Stimulated activated CD4-positive, alpha-beta T cell treated with anti-CD3 and anti-CD28 coated beads, Interleukin-4, amount 100 ng/mL, for 4 hours (primary cell): ENCODE measurements at regions not wholly inside any gene's neighbourhood (a gene's known extent, or its start where the extent isn't known, plus 50 kb on each side); places are given as distances from the start of the nearest gene placed in this dataset.
A peak's percentile ranks its signal among the peaks of the same experiment; 100 is the strongest.
"Not testable (repeated sequence)": the region's sequence is repeated elsewhere in the genome, so short reads cannot be mapped to it uniquely, and the experiment has no call there.

Experiments used
- DNase-seq, 2 experiments: peaks; one replicate each; pipeline ENCODE4 v3.0.0-alpha.2; 2020

- DNase-seq = no peak
Measured at GRCh38 chr10:45199205-45199740, 116.1 kb downstream of the OR13A1 start.

DNA sequence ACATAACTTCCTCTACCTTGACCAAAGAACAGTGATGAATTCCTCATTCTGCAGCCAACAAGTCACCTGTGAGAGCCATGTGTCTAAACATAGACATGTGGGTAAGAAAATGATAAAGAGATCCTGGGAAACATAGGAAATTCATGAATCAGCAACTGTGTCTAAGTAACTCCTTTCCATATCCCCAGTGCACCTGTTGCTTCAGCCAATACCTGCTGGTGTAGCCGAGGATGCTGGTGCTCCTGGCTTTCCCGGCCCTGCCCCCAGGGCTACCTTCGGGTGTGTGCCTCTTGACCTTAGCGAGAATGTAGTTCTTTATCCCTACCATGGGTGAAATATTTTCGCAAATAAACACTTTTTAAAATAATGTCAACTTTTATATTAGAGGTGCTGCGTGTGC is 114.1 kb downstream of the OR13A1 start:
- DNase-seq = no peak

- no peak for DNase-seq
Measured at GRCh38 chr10:45202242-45202641, 113.2 kb downstream of the OR13A1 start.

DNA sequence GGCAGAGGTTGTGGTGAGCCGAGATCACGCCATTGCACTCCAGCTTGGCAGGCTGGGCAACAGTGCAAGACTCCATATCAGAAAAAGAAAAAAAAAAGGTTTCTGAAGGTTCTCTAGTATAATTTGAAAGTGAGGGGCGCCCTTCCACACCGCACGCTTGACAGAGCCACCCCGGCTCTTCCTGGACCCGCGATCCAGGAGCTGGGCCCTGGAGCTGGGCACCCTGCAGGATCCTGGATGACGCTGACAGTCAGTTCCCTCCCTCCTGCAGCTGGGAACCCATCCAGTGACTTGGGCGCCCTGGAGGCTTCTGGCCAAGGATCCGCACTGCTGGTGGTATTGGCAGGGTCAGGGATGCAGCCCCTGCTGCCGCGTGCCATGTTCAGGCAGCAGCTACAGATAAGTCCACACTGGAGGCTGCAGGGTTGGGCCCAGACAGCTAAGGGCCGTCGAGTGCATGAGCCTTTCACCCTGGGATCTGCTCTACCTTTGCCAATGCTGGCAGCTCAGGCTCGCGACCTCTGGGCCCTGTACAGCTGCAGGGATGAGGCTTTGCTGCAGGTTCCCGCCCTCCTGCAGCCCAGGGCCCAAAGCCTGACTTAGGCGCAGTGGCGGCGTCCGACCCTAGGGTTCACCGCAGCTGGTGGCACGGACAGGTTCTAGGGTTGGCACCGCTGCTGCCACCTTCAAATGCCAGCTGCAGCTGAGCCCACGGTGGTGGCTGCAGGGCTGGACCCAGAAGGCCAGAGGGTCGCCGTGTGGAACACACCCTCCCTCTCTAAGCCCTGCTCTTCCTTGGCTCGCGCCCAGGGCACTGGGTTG is 110.2 kb downstream of the OR13A1 start:
- no peak for DNase-seq

GRCh38 chr10:45209888-45210287 is 105.5 kb downstream of the OR13A1 start:
- DNase-seq = no peak

GRCh38 chr10:45211576-45211975 is 103.8 kb downstream of the OR13A1 start:
- DNase-seq = no peak

DNA sequence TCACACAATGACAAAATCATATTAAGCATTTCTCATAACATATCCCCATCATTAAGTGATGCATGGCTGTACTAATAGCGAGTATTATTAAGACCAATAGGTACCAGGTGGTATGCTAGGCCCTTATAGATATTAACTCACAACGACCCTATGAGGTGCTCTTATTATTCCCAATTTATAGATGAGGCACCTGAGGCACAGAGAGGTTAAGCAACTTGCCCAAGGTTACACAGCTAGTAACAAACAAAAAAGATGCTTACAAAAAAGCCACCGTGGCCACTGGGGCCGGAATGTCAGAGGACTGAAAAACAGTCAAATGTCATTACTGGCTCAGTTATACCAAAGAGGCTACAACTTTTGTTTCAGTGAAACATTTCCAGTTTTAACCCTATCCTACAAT is 96.0 kb downstream of the OR13A1 start:
- DNase-seq = no peak

- DNase-seq = no peak
Measured at GRCh38 chr10:45220931-45221330, 94.5 kb downstream of the OR13A1 start.

DNA sequence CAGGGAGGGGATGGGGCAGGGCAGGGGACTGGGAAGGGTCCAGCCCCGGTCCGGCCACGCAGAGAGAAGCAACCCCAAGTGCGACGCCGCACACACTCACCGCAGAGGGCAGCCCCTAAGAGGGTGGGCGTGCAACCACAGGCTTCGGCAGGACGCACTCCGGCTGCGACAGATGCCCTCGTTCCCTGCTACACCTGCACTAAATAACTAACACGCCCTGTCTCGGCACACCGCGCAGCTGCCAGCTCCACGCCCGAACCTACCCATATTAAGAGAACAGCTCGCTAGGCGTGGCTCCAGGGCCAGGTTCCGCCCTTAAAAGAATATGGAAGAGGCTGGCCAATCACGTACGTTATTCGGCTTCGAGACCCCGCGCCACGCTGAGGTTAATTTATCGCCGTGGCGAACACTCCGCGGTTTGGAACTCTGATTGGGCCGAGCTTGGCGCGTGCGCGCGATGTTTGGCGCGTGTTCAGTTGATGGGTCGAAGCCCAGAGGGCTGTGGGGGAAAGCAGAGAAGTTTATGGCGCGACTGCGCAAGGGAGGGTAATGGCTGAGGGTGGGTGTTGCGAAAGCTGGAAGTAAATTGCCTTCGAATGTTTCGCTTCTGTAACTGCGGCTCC is 91.1 kb downstream of the OR13A1 start:
- DNase-seq = no peak

- DNase-seq = no peak
Measured at GRCh38 chr10:45227042-45227441, 88.4 kb downstream of the OR13A1 start.

GRCh38 chr10:45227456-45227855 is 88.0 kb downstream of the OR13A1 start:
- no peak for DNase-seq

- DNase-seq = no peak
Measured at GRCh38 chr10:45229823-45230222, 85.6 kb downstream of the OR13A1 start.

GRCh38 chr10:45235260-45235769 is 80.1 kb downstream of the OR13A1 start:
- DNase-seq = peak; percentile 40 to 42

- no peak for DNase-seq
Measured at GRCh38 chr10:45235798-45236220, 79.6 kb downstream of the OR13A1 start.

GRCh38 chr10:45238896-45239295 is 76.5 kb downstream of the OR13A1 start:
- no peak for DNase-seq

- DNase-seq = no peak
Measured at GRCh38 chr10:45239642-45240041, 75.8 kb downstream of the OR13A1 start.

GRCh38 chr10:45241865-45242520 is 73.4 kb downstream of the OR13A1 start:
- no peak for DNase-seq

GRCh38 chr10:45243261-45243660 is 72.1 kb downstream of the OR13A1 start:
- DNase-seq = no peak

- DNase-seq = no peak
Measured at GRCh38 chr10:45246522-45246921, 68.9 kb downstream of the OR13A1 start.

- DNase-seq = no peak
Measured at GRCh38 chr10:45249978-45250693, 65.3 kb downstream of the OR13A1 start.

- not testable (repeated sequence) for DNase-seq
Measured at GRCh38 chr10:45250694-45251075, 64.7 kb downstream of the OR13A1 start.
